ENCODE measurements at regions not wholly inside any gene's neighbourhood (a gene's known extent, or its start where the extent isn't known, plus 50 kb on each side); places are given as distances from the start of the nearest gene placed in this dataset.

DNA sequence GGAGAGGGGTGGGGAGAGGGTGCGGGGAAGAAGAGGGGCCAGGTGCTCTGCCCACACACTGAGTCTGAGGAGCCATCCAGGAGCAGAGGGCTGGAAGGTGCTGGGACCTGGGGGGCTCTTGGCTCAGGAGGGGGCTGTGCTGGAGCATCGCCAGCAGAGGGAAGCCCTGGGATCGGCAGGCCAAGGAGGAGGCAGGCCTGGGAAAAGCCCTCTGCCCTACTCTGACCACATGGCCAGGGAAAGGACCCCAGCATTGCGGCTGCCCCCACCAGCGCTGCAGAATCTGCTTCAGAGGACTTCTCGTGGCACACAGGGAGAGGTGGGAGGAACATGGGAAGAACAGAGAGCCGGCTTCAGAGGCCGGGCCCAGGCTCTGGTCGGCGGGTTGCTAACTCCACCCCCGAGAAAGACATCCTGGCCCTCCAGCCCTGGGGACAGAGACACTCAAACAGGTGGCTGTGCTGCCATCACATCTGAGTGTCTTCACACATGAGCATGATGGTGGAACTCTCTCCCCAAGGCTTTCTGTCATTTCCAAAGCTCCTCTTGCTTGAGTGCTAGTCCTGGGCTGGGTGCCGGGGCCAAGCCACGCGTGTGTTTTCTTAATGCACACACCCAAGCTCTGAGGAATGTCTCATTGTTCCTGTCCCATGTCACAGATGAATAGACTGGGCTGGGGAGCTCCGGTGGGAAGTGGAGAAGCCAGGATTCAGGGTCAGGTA is 1378.0 kb downstream of the BRD1 start:
- DNase-seq: no peak

- DNase-seq: no peak
These were observed 1378.9 kb downstream of the BRD1 start for GRCh38 chr22:48448821-48449220.

DNA sequence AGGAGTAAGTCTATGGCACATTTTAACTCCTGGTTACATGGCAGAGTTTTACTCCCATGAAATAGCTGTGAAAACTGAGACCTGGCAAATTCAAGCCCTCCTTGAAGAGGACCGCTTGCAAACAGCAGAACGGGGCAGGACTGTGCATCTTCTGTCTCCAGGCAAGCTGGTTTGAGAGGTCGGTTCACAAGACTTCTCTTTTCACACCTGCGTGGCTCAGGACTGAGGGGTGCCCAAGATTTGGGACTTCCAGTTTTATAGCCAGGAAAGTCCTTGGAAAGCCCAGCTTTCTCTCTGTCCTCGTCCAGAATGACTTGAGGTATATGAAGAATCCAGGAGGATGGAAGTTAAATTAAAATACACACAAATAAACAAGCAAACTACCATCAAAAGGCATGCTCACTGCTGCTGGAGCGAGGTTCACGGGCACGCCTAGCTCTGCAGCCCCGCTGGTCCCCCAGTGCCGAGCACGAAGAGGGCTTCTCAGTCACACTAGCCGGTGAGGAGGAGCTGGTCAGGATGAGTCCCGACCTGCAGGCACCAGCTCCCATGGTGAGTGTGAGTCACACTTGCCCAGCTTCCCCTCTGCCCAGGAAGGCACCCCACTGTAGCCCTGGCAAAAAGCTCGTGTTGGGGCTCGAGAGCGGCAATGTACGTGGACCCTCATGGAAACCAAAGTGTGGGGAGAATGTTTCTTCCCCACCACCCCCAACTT is 1382.4 kb downstream of the BRD1 start:
- no peak for DNase-seq

- DNase-seq: no peak
These were observed 1383.2 kb downstream of the BRD1 start for GRCh38 chr22:48444320-48445112.

DNA sequence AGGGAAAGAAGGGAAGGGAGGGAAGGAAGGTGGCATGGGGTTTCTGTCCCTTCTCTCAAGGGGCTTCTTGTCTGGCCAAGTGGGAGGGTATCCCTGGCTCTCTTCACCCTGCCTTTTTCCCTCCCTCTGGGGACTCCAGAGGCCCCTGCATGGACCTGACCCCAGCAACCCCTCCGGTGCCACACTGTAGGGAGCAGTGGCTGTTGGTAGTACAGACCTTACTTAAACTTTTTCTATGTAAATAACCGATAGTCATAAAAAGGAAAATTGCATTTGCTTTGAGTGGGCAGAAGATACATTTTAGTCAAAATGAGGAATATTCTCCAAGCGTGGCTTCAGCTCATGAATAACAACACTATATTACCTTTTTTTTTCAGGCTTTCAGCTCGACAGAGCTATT is 1384.0 kb downstream of the BRD1 start:
- no peak for DNase-seq

GRCh38 chr22:48442663-48443062 is 1385.0 kb downstream of the BRD1 start:
- DNase-seq: no peak

DNA sequence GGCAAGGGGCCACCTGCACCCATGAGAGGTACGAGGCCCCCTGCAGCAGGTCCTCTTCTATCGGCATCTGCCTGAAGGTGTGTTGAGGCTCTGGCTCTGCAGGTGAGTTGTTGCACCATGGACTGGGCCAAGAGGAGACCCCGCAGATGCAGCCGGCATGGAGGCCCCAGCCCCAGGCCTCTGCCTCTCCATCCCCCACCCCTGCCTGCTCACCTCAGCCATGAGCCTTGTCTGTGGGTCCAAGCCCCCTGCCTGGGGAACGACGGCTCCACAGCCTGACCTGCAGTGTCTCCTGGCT is 1386.2 kb downstream of the BRD1 start:
- DNase-seq: no peak

GRCh38 chr22:48440673-48441552 is 1386.8 kb downstream of the BRD1 start:
- no peak for DNase-seq

GRCh38 chr22:48440176-48440575 is 1387.5 kb downstream of the BRD1 start:
- DNase-seq: no peak

- DNase-seq: no peak
These were observed 1388.0 kb downstream of the BRD1 start for GRCh38 chr22:48439560-48440135.

GRCh38 chr22:48438800-48439559 is 1388.7 kb downstream of the BRD1 start:
- no peak for DNase-seq

DNA sequence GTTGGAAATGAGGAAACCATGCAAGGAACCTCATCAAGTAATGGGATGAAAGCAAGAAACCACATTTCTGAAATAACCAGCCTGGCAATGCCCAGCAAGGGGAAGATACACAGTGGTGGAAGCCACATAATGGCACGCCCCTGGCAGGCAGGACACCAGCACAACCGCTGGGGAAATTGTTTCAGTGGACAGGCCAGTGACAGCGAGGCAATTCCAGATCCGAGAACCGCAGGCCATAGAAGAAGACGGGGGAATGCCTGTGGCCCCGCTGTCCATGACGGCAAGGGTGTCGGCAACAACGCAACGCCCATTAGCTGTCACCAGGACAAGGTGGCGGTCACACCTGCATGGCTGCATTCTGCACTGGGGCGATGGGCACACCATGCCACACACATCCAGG is 1389.6 kb downstream of the BRD1 start:
- DNase-seq: no peak

DNA sequence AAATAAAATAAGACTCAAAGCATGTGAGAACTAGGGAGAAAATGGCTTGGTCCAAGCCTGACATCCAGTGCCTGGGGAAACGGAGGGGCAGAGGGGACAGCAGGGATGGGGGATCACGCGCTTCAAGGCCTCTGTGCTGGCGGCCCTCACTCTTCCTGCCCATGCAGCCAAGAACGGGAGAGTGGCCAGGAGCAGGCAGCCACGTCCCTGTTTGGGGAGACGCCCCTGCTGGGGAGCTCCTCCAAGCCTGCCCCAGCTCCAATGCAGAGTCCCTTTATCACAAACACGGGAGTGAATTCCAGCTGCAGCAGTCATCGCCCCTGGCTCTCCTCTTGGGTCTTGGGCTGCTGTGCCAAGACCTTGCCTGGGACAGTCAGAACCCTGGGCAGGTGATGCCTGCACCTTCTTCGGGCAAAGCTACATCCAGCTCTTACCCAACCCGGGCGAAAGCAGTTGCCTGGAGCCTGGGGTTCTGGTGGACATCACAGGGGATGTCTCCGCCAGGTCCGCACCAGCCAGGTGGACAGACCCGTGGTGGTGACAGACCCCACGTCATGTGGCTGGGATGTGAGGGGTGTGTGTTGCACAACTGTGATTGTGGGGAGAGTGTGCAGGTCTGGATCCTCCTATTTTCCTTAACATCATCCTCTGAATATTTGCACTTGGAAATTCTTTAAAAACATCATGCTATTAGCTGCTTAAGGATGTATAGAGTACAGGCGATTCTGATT is 1391.3 kb downstream of the BRD1 start:
- DNase-seq: no peak

DNA sequence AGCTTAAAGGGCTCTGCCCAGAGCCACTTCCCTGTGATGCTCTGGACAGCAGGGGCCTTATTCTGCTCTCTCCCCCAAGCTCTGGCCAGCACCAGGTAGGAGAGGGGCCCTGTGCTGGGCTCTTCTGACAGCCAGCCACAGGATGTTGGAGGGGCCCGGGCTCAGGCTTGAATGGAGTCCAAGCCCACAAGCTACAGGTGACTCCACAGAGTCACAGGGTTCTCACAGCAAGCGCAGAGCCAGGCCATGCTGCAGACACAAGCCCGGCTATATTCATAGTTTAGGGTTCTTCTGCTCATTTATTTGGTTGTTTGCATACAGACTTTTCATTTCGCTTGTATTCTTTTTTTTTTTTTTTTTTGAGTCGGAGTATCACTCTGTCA is 1392.8 kb downstream of the BRD1 start:
- DNase-seq: no peak

DNA sequence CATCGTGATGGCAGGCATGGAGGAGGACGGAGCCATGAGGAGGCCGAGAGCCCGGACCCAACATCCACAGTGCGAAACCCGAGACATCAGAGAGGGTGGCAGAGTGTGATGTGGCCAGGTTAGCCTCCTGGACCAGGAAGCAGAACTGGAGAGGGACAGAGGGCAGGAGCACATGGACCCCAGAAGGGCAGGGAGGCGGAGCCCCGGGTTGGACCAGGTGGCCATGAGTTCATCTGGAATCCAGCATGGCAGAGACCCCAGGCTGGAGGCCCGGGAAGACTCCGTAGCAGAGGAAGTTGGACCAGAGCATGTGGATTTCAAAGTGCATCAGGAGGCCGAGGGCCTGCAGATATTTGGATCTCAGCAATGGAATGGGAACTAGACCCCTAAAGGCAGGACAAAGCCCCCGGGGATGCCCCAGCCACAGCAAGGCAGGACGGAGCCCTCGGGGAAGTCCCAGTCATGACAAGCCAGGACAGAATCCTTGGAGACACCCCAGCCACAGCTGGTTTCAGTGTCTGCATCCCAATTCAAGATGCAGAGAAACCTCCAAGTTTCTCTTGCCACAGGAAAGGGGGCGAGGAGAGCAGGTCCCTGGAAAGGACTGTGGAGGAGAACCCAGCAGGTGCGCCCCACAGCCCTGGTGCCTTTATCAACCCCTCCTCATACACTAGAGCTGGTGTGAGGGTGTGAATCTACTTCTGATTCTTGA is 1393.4 kb downstream of the BRD1 start:
- DNase-seq: no peak

DNA sequence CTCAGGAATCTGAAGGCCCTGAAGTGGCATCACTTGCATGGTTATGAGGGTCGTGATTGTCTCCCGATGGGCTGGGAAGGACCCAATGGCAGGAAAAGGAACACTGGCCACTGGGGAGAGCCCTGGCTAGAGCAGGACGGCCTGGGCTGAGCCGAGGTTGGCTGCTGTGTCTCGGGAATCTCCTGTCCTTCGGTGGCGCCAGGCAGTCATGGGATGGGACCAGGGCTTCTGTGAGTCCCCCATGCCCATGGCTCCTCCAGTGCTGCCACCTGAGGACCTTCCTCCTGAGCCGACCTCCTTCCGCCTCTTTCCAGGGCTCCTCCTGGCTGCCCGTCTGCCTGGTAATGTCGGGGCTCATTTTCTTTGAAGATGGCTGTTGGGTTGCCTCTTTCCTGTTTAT is 1394.0 kb downstream of the BRD1 start:
- no peak for DNase-seq

GRCh38 chr22:48432781-48433518 is 1394.7 kb downstream of the BRD1 start:
- no peak for DNase-seq

- no peak for DNase-seq
These were observed 1395.9 kb downstream of the BRD1 start for GRCh38 chr22:48431536-48432315.

DNA sequence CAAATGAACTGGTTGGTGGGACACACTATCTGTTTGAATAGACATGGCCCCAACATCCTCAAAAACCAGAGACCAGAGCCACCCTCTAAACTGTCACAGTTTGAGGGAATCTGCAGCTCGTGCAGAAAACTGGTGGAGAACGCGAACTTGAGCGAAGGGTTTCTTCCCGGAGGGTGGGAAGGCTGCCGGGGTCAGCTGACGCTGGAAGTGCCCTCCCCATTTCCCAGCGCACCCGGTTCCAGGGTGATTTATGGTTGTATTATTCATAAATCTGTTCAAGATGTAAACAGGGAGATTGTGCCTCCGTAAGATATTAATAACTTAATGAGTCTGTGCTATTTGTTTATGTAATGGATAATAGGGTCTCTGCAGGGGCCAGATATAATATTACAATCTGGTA is 1396.7 kb downstream of the BRD1 start:
- no peak for DNase-seq
